ENCODE measurements at regions not wholly inside any gene's neighbourhood (a gene's known extent, or its start where the extent isn't known, plus 50 kb on each side); places are given as distances from the start of the nearest gene placed in this dataset.
"Not testable (repeated sequence)": the region's sequence is repeated elsewhere in the genome, so short reads cannot be mapped to it uniquely, and the experiment has no call there.

GRCh38 chr11:116366980-116367645 lies 405.7 kb downstream of the BUD13 start:
- Mint-ChIP-seq H3K36me3 (ENCODE audit: low read depth) (no peaks in the 10 kb centered on the region), H3K27ac (peak overlapping the region; percentile 2), H3K4me1 (peaks cover 43% of the 10 kb centered on the region), H3K9me3 (peaks cover 6% of the 10 kb centered on the region), H3K27me3 (ENCODE audit: low read depth, poor library complexity) (peaks cover 21% of the 10 kb centered on the region), H3K4me3 (no peak overlapping the region)
- no peak for TF ChIP-seq CTCF (IDR thresholded peaks at IDR 0.05)
- DNase-seq = no peak

- no peak for DNase-seq
- H3K27me3 Mint-ChIP-seq (ENCODE audit: low read depth, poor library complexity) = peaks cover 23% of the 10 kb centered on the region
- H3K4me3 Mint-ChIP-seq = no peak overlapping the region
- peaks cover 37% of the 10 kb centered on the region for H3K4me1 Mint-ChIP-seq
- H3K36me3 Mint-ChIP-seq (ENCODE audit: low read depth) = no peaks in the 10 kb centered on the region
- TF ChIP-seq CTCF (IDR thresholded peaks at IDR 0.05) = no peak
- H3K27ac Mint-ChIP-seq = no peak overlapping the region
- peaks cover 6% of the 10 kb centered on the region for H3K9me3 Mint-ChIP-seq
Observed at GRCh38 chr11:116366451-116366850, 406.3 kb downstream of the BUD13 start.

- H3K27me3 Mint-ChIP-seq (ENCODE audit: low read depth, poor library complexity) = peaks cover 18% of the 10 kb centered on the region
- peaks cover 25% of the 10 kb centered on the region for H3K4me1 Mint-ChIP-seq
- H3K27ac Mint-ChIP-seq; DNase-seq; H3K4me3 Mint-ChIP-seq; H3K36me3 Mint-ChIP-seq (ENCODE audit: low read depth); H3K9me3 Mint-ChIP-seq: not testable (repeated sequence)
Observed at GRCh38 chr11:116364925-116365324, 407.9 kb downstream of the BUD13 start.

GRCh38 chr11:116364348-116364747 lies 408.4 kb downstream of the BUD13 start:
- no peak overlapping the region for H3K27ac Mint-ChIP-seq
- DNase-seq = no peak
- H3K4me1 Mint-ChIP-seq = peaks cover 19% of the 10 kb centered on the region
- H3K9me3 Mint-ChIP-seq = peaks cover 6% of the 10 kb centered on the region
- H3K27me3 Mint-ChIP-seq (ENCODE audit: low read depth, poor library complexity) = peaks cover 14% of the 10 kb centered on the region
- no peak for TF ChIP-seq CTCF (IDR thresholded peaks at IDR 0.05)
- H3K4me3 Mint-ChIP-seq = no peak overlapping the region
- H3K36me3 Mint-ChIP-seq (ENCODE audit: low read depth) = no peaks in the 10 kb centered on the region

GRCh38 chr11:116360221-116360941 lies 412.4 kb downstream of the BUD13 start:
- Mint-ChIP-seq H3K27me3 (ENCODE audit: low read depth, poor library complexity) (peaks cover 10% of the 10 kb centered on the region), H3K36me3 (ENCODE audit: low read depth) (no peaks in the 10 kb centered on the region), H3K9me3 (peaks cover 6% of the 10 kb centered on the region), H3K4me1 (peaks cover 15% of the 10 kb centered on the region), H3K27ac (no peak overlapping the region), H3K4me3 (no peak overlapping the region)
- no peak for DNase-seq
- no peak for TF ChIP-seq CTCF (IDR thresholded peaks at IDR 0.05)

- DNase-seq = peak; percentile 67
- peak; percentile 84 for TF ChIP-seq CTCF (IDR thresholded peaks at IDR 0.05)
- H3K36me3 Mint-ChIP-seq (ENCODE audit: low read depth) = no peaks in the 10 kb centered on the region
- no peaks in the 10 kb centered on the region for H3K9me3 Mint-ChIP-seq
- peaks cover 24% of the 10 kb centered on the region for H3K4me1 Mint-ChIP-seq
- peaks cover 13% of the 10 kb centered on the region for H3K27me3 Mint-ChIP-seq (ENCODE audit: low read depth, poor library complexity)
- no peak overlapping the region for H3K27ac Mint-ChIP-seq
- peak overlapping the region; percentile 47 for H3K4me3 Mint-ChIP-seq
Observed at GRCh38 chr11:116357784-116358544, 414.8 kb downstream of the BUD13 start.

Measured in nephron progenitor cell (in vitro differentiated cells).